ENCODE measurements at regions not wholly inside any gene's neighbourhood (a gene's known extent, or its start where the extent isn't known, plus 50 kb on each side); places are given as distances from the start of the nearest gene placed in this dataset.
"Not testable (repeated sequence)": the region's sequence is repeated elsewhere in the genome, so short reads cannot be mapped to it uniquely, and the experiment has no call there.

GRCh38 chr19:20269461-20269860 is 102.4 kb downstream of the ZNF486 start:
- TF ChIP-seq CTCF (IDR thresholded peaks at IDR 0.05) (no peak), POLR2A (IDR thresholded peaks at IDR 0.05) (no peak)
- 90 to 92% methylated on average over 7 of the region's 7 CpGs for WGBS, 2 donors
- intact Hi-C loops (cut with DNase I; ENCODE audit: low total_unique reads), result no loop called here
- DNase-seq (ENCODE audit: low spot score in 2 of 2), result no peak
- H3K4me3 ChIP-seq (ENCODE audit: low read depth, poor library complexity, severe bottlenecking), result no peak overlapping the region

GRCh38 chr19:20261513-20261912 is 94.5 kb downstream of the ZNF486 start:
- DNase-seq (ENCODE audit: low spot score in 2 of 2); intact Hi-C loops (cut with DNase I; ENCODE audit: low total_unique reads); H3K4me3 ChIP-seq (ENCODE audit: low read depth, poor library complexity, severe bottlenecking): not testable (repeated sequence)

GRCh38 chr19:20260738-20261137 is 93.7 kb downstream of the ZNF486 start:
- H3K4me3 ChIP-seq (ENCODE audit: low read depth, poor library complexity, severe bottlenecking); DNase-seq (ENCODE audit: low spot score in 2 of 2); intact Hi-C loops (cut with DNase I; ENCODE audit: low total_unique reads): not testable (repeated sequence)
- WGBS, 2 donors, result 34 to 64% methylated on average over 8 of the region's 8 CpGs

GRCh38 chr19:20259615-20260014 is 92.6 kb downstream of the ZNF486 start:
- DNase-seq (ENCODE audit: low spot score in 2 of 2), result no peak
- intact Hi-C loops (cut with DNase I; ENCODE audit: low total_unique reads), result no loop called here
- no peak overlapping the region for H3K4me3 ChIP-seq (ENCODE audit: low read depth, poor library complexity, severe bottlenecking)
- TF ChIP-seq POLR2A (IDR thresholded peaks at IDR 0.05) (no peak), CTCF (IDR thresholded peaks at IDR 0.05) (no peak)
- WGBS, 2 donors, result 38 to 50% methylated on average over 1 of the region's 1 CpG

GRCh38 chr19:20256606-20257005 is 89.6 kb downstream of the ZNF486 start:
- no peak for DNase-seq (ENCODE audit: low spot score in 2 of 2)
- TF ChIP-seq CTCF (IDR thresholded peaks at IDR 0.05) (no peak), POLR2A (IDR thresholded peaks at IDR 0.05) (no peak)
- no peak overlapping the region for H3K4me3 ChIP-seq (ENCODE audit: low read depth, poor library complexity, severe bottlenecking)
- 100% methylated on average over 2 of the region's 2 CpGs for WGBS, 2 donors
- intact Hi-C loops (cut with DNase I; ENCODE audit: low total_unique reads), result no loop called here

GRCh38 chr19:20254121-20254520 is 87.1 kb downstream of the ZNF486 start:
- H3K4me3 ChIP-seq (ENCODE audit: low read depth, poor library complexity, severe bottlenecking), result no peak overlapping the region
- intact Hi-C loops (cut with DNase I; ENCODE audit: low total_unique reads), result no loop called here
- no peak for DNase-seq (ENCODE audit: low spot score in 2 of 2)
- TF ChIP-seq POLR2A (IDR thresholded peaks at IDR 0.05) (no peak), CTCF (IDR thresholded peaks at IDR 0.05) (no peak)
- WGBS, 2 donors, result 83 to 88% methylated on average over 5 of the region's 5 CpGs

GRCh38 chr19:20252613-20253012 is 85.6 kb downstream of the ZNF486 start:
- DNase-seq (ENCODE audit: low spot score in 2 of 2), result no peak
- no peak for TF ChIP-seq POLR2A (IDR thresholded peaks at IDR 0.05)
- no peak for TF ChIP-seq CTCF (IDR thresholded peaks at IDR 0.05)
- intact Hi-C loops (cut with DNase I; ENCODE audit: low total_unique reads), result no loop called here
- H3K4me3 ChIP-seq (ENCODE audit: low read depth, poor library complexity, severe bottlenecking), result no peak overlapping the region

All from lower leg skin (tissue), 4 donors.